ENCODE measurements at regions not wholly inside any gene's neighbourhood (a gene's known extent, or its start where the extent isn't known, plus 50 kb on each side); places are given as distances from the start of the nearest gene placed in this dataset.

DNA sequence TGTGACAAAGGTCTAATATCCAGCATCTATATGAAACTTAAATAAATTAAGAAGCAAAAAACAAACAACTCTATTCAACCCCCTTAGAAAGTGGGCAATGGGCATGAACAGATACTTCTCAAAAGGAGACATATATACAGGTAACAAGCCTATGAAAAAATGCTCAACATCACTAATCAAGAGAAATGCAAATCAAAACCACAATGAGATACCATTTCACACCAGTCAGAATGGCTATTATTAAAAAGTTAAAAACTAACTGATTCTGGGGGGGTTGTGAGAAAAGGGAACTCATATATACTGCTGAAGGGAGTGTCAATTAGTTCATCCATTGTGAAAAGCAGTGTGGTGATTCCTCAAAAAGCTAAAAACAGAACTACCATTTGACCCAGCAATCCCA, 198.9 kb downstream of the BMP4 start:
- TF ChIP-seq, protein P1, sequence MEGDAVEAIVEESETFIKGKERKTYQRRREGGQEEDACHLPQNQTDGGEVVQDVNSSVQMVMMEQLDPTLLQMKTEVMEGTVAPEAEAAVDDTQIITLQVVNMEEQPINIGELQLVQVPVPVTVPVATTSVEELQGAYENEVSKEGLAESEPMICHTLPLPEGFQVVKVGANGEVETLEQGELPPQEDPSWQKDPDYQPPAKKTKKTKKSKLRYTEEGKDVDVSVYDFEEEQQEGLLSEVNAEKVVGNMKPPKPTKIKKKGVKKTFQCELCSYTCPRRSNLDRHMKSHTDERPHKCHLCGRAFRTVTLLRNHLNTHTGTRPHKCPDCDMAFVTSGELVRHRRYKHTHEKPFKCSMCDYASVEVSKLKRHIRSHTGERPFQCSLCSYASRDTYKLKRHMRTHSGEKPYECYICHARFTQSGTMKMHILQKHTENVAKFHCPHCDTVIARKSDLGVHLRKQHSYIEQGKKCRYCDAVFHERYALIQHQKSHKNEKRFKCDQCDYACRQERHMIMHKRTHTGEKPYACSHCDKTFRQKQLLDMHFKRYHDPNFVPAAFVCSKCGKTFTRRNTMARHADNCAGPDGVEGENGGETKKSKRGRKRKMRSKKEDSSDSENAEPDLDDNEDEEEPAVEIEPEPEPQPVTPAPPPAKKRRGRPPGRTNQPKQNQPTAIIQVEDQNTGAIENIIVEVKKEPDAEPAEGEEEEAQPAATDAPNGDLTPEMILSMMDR (IDR thresholded peaks at IDR 0.05), result no peak
- TF ChIP-seq POLR2A (IDR thresholded peaks at IDR 0.05), result no peak
